ENCODE measurements at regions not wholly inside any gene's neighbourhood (a gene's known extent, or its start where the extent isn't known, plus 50 kb on each side); places are given as distances from the start of the nearest gene placed in this dataset.

- intact Hi-C loops (cut with micrococcal nuclease), result no loop called here
- Histone ChIP-seq H3K4me1 (ENCODE audit: control insufficient read depth in 2 of 2, insufficient read depth in 2 of 2, low read length in 2 of 2) (no peaks in the 10 kb centered on the region), H4K20me1 (ENCODE audit: control insufficient read depth, insufficient read depth, low read length, poor library complexity, severe bottlenecking) (no peaks in the 10 kb centered on the region), H3K4me2 (replicated peaks; ENCODE audit: low read depth, low read length, poor library complexity, severe bottlenecking) (no peak overlapping the region), H3K36me3 (replicated peaks in 1 of 2; ENCODE audit: control extremely low read depth in 1 of 2, control insufficient read depth in 1 of 2, extremely low read depth in 1 of 2, insufficient read depth in 2 of 2, low read length in 1 of 2) (no peaks in the 10 kb centered on the region), H3K9me3 (ENCODE audit: control extremely low read depth in 1 of 3, control insufficient read depth in 2 of 3, insufficient read depth in 1 of 3, low read length in 2 of 3) (peaks cover 0 to 3% (median 0%) of the 10 kb centered on the region in 3 donors), H3K79me2 (ENCODE audit: control insufficient read depth, insufficient read depth, low read length) (no peaks in the 10 kb centered on the region), H3K27ac (ENCODE audit: low read length in 2 of 2) (no peak overlapping the region), H3K9ac (ENCODE audit: low read length) (no peak overlapping the region), H3K4me3 (ENCODE audit: control extremely low read depth in 1 of 5, extremely low read depth in 1 of 5, insufficient read depth in 1 of 5, low read depth in 2 of 5, low read length in 4 of 5) (no peak overlapping the region), H2AFZ (ENCODE audit: insufficient read depth, low read depth, low read length, poor library complexity, severe bottlenecking) (no peak overlapping the region), H3K27me3 (replicated peaks in 1 of 4; ENCODE audit: control extremely low read depth in 1 of 4, control insufficient read depth in 3 of 4, insufficient read depth in 4 of 4, low read length in 3 of 4) (no peaks in the 10 kb centered on the region)
- TF ChIP-seq EZH2 (IDR thresholded peaks at IDR 0.05; ENCODE audit: borderline replicate concordance, insufficient read depth, low read depth, low read length, poor library complexity, severe bottlenecking), result no peak
- TF ChIP-seq CTCF (IDR thresholded peaks at IDR 0.05), result no peak
- CTCF ChIA-PET, result no interaction called here
- peaks cover 5% of the 10 kb centered on the region for H3K9me3 Mint-ChIP-seq (ENCODE audit: insufficient read depth)
- no peak overlapping the region for H3K27ac Mint-ChIP-seq
- no peak for ATAC-seq (ENCODE audit: low read depth)
- 86% methylated on average over 1 of the region's 2 CpGs for WGBS (ENCODE audit: insufficient coverage)
- POLR2A ChIA-PET, result no interaction called here
- DNase-seq, result no peak
- H3K4me1 Mint-ChIP-seq, result no peaks in the 10 kb centered on the region
- no peaks in the 10 kb centered on the region for H3K27me3 Mint-ChIP-seq
- no peak overlapping the region for H3K4me3 Mint-ChIP-seq
Observed at GRCh38 chr12:127193341-127193740, 1073.6 kb upstream of the TMEM132C start.

GRCh38 chr12:127194176-127194575, 1072.8 kb upstream of the TMEM132C start:
- CTCF ChIA-PET, result no interaction called here
- no peak for ATAC-seq (ENCODE audit: low read depth)

More at GRCh38 chr12:127194176-127194575, 1072.8 kb upstream of the TMEM132C start:
- intact Hi-C loops (cut with micrococcal nuclease), result no loop called here
- Histone ChIP-seq H3K9ac (ENCODE audit: low read length) (no peak overlapping the region), H3K36me3 (replicated peaks in 1 of 2; ENCODE audit: control extremely low read depth in 1 of 2, control insufficient read depth in 1 of 2, extremely low read depth in 1 of 2, insufficient read depth in 2 of 2, low read length in 1 of 2) (no peaks in the 10 kb centered on the region), H3K27ac (ENCODE audit: low read length in 2 of 2) (no peak overlapping the region), H3K79me2 (ENCODE audit: control insufficient read depth, insufficient read depth, low read length) (no peaks in the 10 kb centered on the region), H2AFZ (ENCODE audit: insufficient read depth, low read depth, low read length, poor library complexity, severe bottlenecking) (no peak overlapping the region), H3K4me2 (replicated peaks; ENCODE audit: low read depth, low read length, poor library complexity, severe bottlenecking) (no peak overlapping the region), H3K27me3 (replicated peaks in 1 of 4; ENCODE audit: control extremely low read depth in 1 of 4, control insufficient read depth in 3 of 4, insufficient read depth in 4 of 4, low read length in 3 of 4) (no peaks in the 10 kb centered on the region), H4K20me1 (ENCODE audit: control insufficient read depth, insufficient read depth, low read length, poor library complexity, severe bottlenecking) (no peaks in the 10 kb centered on the region), H3K4me1 (ENCODE audit: control insufficient read depth in 2 of 2, insufficient read depth in 2 of 2, low read length in 2 of 2) (no peaks in the 10 kb centered on the region), H3K4me3 (ENCODE audit: control extremely low read depth in 1 of 5, extremely low read depth in 1 of 5, insufficient read depth in 1 of 5, low read depth in 2 of 5, low read length in 4 of 5) (no peak overlapping the region), H3K9me3 (ENCODE audit: control extremely low read depth in 1 of 3, control insufficient read depth in 2 of 3, insufficient read depth in 1 of 3, low read length in 2 of 3) (peaks cover 0 to 3% (median 0%) of the 10 kb centered on the region in 3 donors)
- Mint-ChIP-seq H3K27ac (no peak overlapping the region), H3K27me3 (no peaks in the 10 kb centered on the region), H3K4me1 (no peaks in the 10 kb centered on the region), H3K4me3 (no peak overlapping the region), H3K9me3 (ENCODE audit: insufficient read depth) (peaks cover 5% of the 10 kb centered on the region)
- POLR2A ChIA-PET, result no interaction called here
- WGBS (ENCODE audit: insufficient coverage), result 81% methylated on average over 3 of the region's 3 CpGs
- no peak for DNase-seq
- no peak for TF ChIP-seq CTCF (IDR thresholded peaks at IDR 0.05)
- TF ChIP-seq EZH2 (IDR thresholded peaks at IDR 0.05; ENCODE audit: borderline replicate concordance, insufficient read depth, low read depth, low read length, poor library complexity, severe bottlenecking), result no peak

Measured in B cell (primary cell).